ENCODE measurements at regions not wholly inside any gene's neighbourhood (a gene's known extent, or its start where the extent isn't known, plus 50 kb on each side); places are given as distances from the start of the nearest gene placed in this dataset.

DNA sequence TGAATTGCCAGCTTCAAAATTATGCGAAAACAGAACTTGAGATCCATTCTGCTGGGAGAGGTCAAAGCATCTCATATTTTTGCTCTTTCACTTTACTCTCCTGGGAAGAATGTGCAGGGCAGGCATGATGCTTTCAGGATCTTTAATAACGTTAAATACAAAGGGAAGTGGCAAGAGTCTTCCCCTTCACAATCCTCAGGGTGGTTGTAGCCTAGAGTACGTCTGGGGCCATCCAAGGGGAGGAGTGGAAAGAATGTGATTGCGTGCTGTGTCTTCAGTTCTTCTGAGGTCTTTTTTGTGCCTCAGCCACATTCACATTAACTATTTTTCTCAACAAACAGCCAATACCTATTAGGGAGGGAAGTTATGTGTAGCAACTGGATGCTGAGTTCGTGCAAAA is 207.3 kb downstream of the HGF start:
- TF ChIP-seq TARDBP (IDR thresholded peaks at IDR 0.05), result no peak
- no peak for TF ChIP-seq FOXM1 (IDR thresholded peaks at IDR 0.05; ENCODE audit: borderline replicate concordance)
- no peak for TF ChIP-seq ZNF384 (IDR thresholded peaks at IDR 0.05)
- no peak for TF ChIP-seq BHLHE40 (IDR thresholded peaks at IDR 0.05; ENCODE audit: borderline replicate concordance)
- no peak for TF ChIP-seq SP1 (IDR thresholded peaks at IDR 0.05)
- no peak for TF ChIP-seq ELF4 (IDR thresholded peaks at IDR 0.05)
- no peak for TF ChIP-seq NFRKB (IDR thresholded peaks at IDR 0.05)
- TF ChIP-seq, protein P1, sequence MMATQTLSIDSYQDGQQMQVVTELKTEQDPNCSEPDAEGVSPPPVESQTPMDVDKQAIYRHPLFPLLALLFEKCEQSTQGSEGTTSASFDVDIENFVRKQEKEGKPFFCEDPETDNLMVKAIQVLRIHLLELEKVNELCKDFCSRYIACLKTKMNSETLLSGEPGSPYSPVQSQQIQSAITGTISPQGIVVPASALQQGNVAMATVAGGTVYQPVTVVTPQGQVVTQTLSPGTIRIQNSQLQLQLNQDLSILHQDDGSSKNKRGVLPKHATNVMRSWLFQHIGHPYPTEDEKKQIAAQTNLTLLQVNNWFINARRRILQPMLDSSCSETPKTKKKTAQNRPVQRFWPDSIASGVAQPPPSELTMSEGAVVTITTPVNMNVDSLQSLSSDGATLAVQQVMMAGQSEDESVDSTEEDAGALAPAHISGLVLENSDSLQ (IDR thresholded peaks at IDR 0.05), result no peak
- TF ChIP-seq LEF1 (IDR thresholded peaks at IDR 0.05; ENCODE audit: borderline replicate concordance), result no peak

Measured in HEK293T (cell line).